ENCODE measurements at regions not wholly inside any gene's neighbourhood (a gene's known extent, or its start where the extent isn't known, plus 50 kb on each side); places are given as distances from the start of the nearest gene placed in this dataset.

DNA sequence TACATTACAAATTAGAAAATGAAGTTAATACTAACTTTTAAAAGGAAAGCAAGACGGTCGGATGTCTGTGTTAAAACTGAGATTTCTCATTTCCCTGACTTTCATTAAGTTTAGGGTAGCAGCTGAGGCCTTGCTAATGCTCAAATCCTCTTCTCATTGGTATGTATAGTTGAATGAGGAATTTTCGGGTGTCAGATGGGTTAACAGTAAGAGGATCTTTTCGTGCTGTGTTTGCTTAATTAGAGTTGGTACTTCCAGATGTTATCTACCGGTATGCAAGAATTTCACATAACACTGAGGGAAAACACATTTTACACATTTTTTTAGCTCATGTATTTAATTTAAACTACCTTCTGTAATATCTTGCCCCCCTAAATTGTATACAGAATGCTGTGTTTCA lies 168.2 kb upstream of the CTNND2 start:
- H2AK5ac ChIP-seq (ENCODE audit: low read length): no peak overlapping the region
- H3K9me3 ChIP-seq (ENCODE audit: insufficient read depth, low read depth, low read length): no peaks in the 10 kb centered on the region
- H3K27ac ChIP-seq (ENCODE audit: low read depth, low read length): no peak overlapping the region
- no peak overlapping the region for H3K4me2 ChIP-seq (ENCODE audit: low read length)
- H2BK12ac ChIP-seq (ENCODE audit: low read length): no peak overlapping the region
- no peak overlapping the region for H2BK5ac ChIP-seq (ENCODE audit: low read depth, low read length, poor library complexity)
- H2BK120ac ChIP-seq (ENCODE audit: insufficient read depth, low read length, poor library complexity): no peak overlapping the region
- H3K36me3 ChIP-seq (ENCODE audit: control insufficient read depth in 1 of 2, insufficient read depth in 2 of 2, low read length in 2 of 2): no peaks in the 10 kb centered on the region
- H3K9ac ChIP-seq (ENCODE audit: low read length): no peak overlapping the region
- no peak overlapping the region for H3K4ac ChIP-seq (ENCODE audit: low read depth, low read length)
- peak in 1 of 2 donors; percentile 25 for DNase-seq
- no peaks in the 10 kb centered on the region for H3K79me1 ChIP-seq (ENCODE audit: low read length)
- H3K27me3 ChIP-seq (ENCODE audit: insufficient read depth, low read length): no peaks in the 10 kb centered on the region
- H4K91ac ChIP-seq (ENCODE audit: low read depth, low read length): no peak overlapping the region
- no CpG with 5 or more reads among the region's 5 CpGs for WGBS (ENCODE audit: extremely low coverage, insufficient coverage, insufficient read length)
- H2AFZ ChIP-seq (ENCODE audit: insufficient read depth, low read length, poor library complexity): no peak overlapping the region
- no peak overlapping the region for H3K23ac ChIP-seq (ENCODE audit: low read length)
- no peak overlapping the region for H4K8ac ChIP-seq (ENCODE audit: low read depth, low read length)
- no peak overlapping the region for H4K12ac ChIP-seq (ENCODE audit: low read depth, low read length)
- no peaks in the 10 kb centered on the region for H3K4me1 ChIP-seq (ENCODE audit: control insufficient read depth in 1 of 2, insufficient read depth in 2 of 2, low read length in 2 of 2)
- no peak overlapping the region for H3K4me3 ChIP-seq (ENCODE audit: low read depth, low read length)
- no peak overlapping the region for H3K14ac ChIP-seq (ENCODE audit: low read length)
- no peaks in the 10 kb centered on the region for H3K79me2 ChIP-seq (ENCODE audit: control insufficient read depth, insufficient read depth, low read length, poor library complexity)
- H3K18ac ChIP-seq (ENCODE audit: low read length): no peak overlapping the region

DNA sequence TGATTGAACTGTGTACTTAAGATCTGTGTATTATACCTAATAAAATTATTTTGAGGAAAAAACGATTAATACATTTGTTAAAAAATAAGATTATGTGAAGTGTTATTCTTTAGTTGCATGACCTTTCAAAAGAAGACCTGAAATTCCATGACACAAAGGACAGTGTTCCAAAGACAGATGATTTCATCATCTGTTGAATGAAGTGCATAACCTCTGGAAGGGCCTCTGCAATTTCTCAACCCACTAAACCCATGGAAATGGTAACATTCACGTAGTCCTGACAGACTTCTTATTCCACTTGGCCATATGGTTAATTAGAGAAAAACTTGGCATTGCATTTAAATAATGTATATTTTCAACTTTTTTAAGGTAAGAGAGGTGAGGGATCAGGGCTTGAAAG lies 167.2 kb upstream of the CTNND2 start:
- H3K14ac ChIP-seq (ENCODE audit: low read length): no peak overlapping the region
- no peaks in the 10 kb centered on the region for H3K27me3 ChIP-seq (ENCODE audit: insufficient read depth, low read length)
- H4K12ac ChIP-seq (ENCODE audit: low read depth, low read length): no peak overlapping the region
- H3K4me1 ChIP-seq (ENCODE audit: control insufficient read depth in 1 of 2, insufficient read depth in 2 of 2, low read length in 2 of 2): no peaks in the 10 kb centered on the region
- H2AFZ ChIP-seq (ENCODE audit: insufficient read depth, low read length, poor library complexity): no peak overlapping the region
- DNase-seq: no peak
- H4K91ac ChIP-seq (ENCODE audit: low read depth, low read length): no peak overlapping the region
- no peak overlapping the region for H2BK12ac ChIP-seq (ENCODE audit: low read length)
- H3K4me3 ChIP-seq (ENCODE audit: low read depth, low read length): no peak overlapping the region
- no peaks in the 10 kb centered on the region for H3K36me3 ChIP-seq (ENCODE audit: control insufficient read depth in 1 of 2, insufficient read depth in 2 of 2, low read length in 2 of 2)
- no peak overlapping the region for H3K18ac ChIP-seq (ENCODE audit: low read length)
- H3K79me1 ChIP-seq (ENCODE audit: low read length): no peaks in the 10 kb centered on the region
- H2BK5ac ChIP-seq (ENCODE audit: low read depth, low read length, poor library complexity): no peak overlapping the region
- H2AK5ac ChIP-seq (ENCODE audit: low read length): no peak overlapping the region
- H3K23ac ChIP-seq (ENCODE audit: low read length): no peak overlapping the region
- no peak overlapping the region for H3K4ac ChIP-seq (ENCODE audit: low read depth, low read length)
- no peak overlapping the region for H2BK120ac ChIP-seq (ENCODE audit: insufficient read depth, low read length, poor library complexity)
- no peaks in the 10 kb centered on the region for H3K9me3 ChIP-seq (ENCODE audit: insufficient read depth, low read depth, low read length)
- no peak overlapping the region for H3K4me2 ChIP-seq (ENCODE audit: low read length)
- H4K8ac ChIP-seq (ENCODE audit: low read depth, low read length): no peak overlapping the region
- no peaks in the 10 kb centered on the region for H3K79me2 ChIP-seq (ENCODE audit: control insufficient read depth, insufficient read depth, low read length, poor library complexity)
- no CpG with 5 or more reads among the region's 2 CpGs for WGBS (ENCODE audit: extremely low coverage, insufficient coverage, insufficient read length)
- H3K27ac ChIP-seq (ENCODE audit: low read depth, low read length): no peak overlapping the region
- no peak overlapping the region for H3K9ac ChIP-seq (ENCODE audit: low read length)

DNA sequence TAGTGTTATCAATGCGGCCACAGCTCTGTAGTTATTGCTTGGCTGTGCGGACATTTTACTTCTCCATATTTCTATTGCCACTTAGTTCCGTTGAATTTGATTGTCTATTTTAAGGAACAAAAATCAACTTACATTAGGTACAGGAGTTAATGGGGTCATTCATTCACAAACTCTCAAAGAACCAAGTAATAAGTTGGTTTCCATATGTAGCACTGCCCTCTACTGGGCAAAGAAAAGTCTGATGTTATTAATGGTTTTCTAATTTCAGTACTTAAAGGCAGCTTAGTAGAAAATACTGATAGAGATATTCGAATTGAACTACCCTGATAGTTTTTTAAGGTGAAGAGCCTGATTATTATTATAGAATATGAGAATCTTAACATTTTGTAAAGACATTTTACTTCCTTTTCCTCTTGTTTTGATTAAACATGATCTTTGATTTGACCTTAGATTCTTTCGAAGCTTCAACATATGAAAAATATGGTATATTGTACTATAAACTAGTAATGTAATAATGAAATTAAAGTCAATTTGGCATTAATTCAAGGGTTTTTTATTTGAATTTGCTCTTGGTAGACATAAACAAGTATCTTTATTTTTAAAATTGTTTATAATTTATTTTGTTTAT lies 119.5 kb upstream of the CTNND2 start:
- Histone ChIP-seq H3K4me3 (ENCODE audit: low read depth, low read length) (no peak overlapping the region), H3K4me2 (ENCODE audit: low read length) (no peak overlapping the region), H3K4me1 (ENCODE audit: control insufficient read depth in 1 of 2, insufficient read depth in 2 of 2, low read length in 2 of 2) (no peaks in the 10 kb centered on the region), H3K79me2 (ENCODE audit: control insufficient read depth, insufficient read depth, low read length, poor library complexity) (no peaks in the 10 kb centered on the region), H4K12ac (ENCODE audit: low read depth, low read length) (no peak overlapping the region), H3K23ac (ENCODE audit: low read length) (no peak overlapping the region), H3K27ac (ENCODE audit: low read depth, low read length) (no peak overlapping the region), H4K91ac (ENCODE audit: low read depth, low read length) (no peak overlapping the region), H2BK12ac (ENCODE audit: low read length) (no peak overlapping the region), H2AFZ (ENCODE audit: insufficient read depth, low read length, poor library complexity) (no peak overlapping the region), H3K9ac (ENCODE audit: low read length) (no peak overlapping the region), H3K27me3 (ENCODE audit: insufficient read depth, low read length) (no peaks in the 10 kb centered on the region), H3K14ac (ENCODE audit: low read length) (no peak overlapping the region), H3K4ac (ENCODE audit: low read depth, low read length) (no peak overlapping the region), H2BK120ac (ENCODE audit: insufficient read depth, low read length, poor library complexity) (no peak overlapping the region), H2AK5ac (ENCODE audit: low read length) (no peak overlapping the region), H3K79me1 (ENCODE audit: low read length) (no peaks in the 10 kb centered on the region), H3K18ac (ENCODE audit: low read length) (no peak overlapping the region), H2BK5ac (ENCODE audit: low read depth, low read length, poor library complexity) (no peak overlapping the region), H4K8ac (ENCODE audit: low read depth, low read length) (no peak overlapping the region), H3K36me3 (ENCODE audit: control insufficient read depth in 1 of 2, insufficient read depth in 2 of 2, low read length in 2 of 2) (no peaks in the 10 kb centered on the region), H3K9me3 (ENCODE audit: insufficient read depth, low read depth, low read length) (peaks cover 3% of the 10 kb centered on the region)
- DNase-seq: peak; percentile 25 to 87
- WGBS (ENCODE audit: extremely low coverage, insufficient coverage, insufficient read length): no CpG with 5 or more reads among the region's 5 CpGs

GRCh38 chr5:12022444-12022843 lies 118.2 kb upstream of the CTNND2 start:
- Histone ChIP-seq H3K14ac (ENCODE audit: low read length) (no peak overlapping the region), H2AK5ac (ENCODE audit: low read length) (no peak overlapping the region), H3K36me3 (ENCODE audit: control insufficient read depth in 1 of 2, insufficient read depth in 2 of 2, low read length in 2 of 2) (no peaks in the 10 kb centered on the region), H3K9me3 (ENCODE audit: insufficient read depth, low read depth, low read length) (peaks cover under 1% of the 10 kb centered on the region), H2AFZ (ENCODE audit: insufficient read depth, low read length, poor library complexity) (no peak overlapping the region), H4K8ac (ENCODE audit: low read depth, low read length) (no peak overlapping the region), H2BK12ac (ENCODE audit: low read length) (no peak overlapping the region), H3K79me2 (ENCODE audit: control insufficient read depth, insufficient read depth, low read length, poor library complexity) (no peaks in the 10 kb centered on the region), H3K18ac (ENCODE audit: low read length) (no peak overlapping the region), H3K4me1 (ENCODE audit: control insufficient read depth in 1 of 2, insufficient read depth in 2 of 2, low read length in 2 of 2) (no peaks in the 10 kb centered on the region), H2BK5ac (ENCODE audit: low read depth, low read length, poor library complexity) (no peak overlapping the region), H4K12ac (ENCODE audit: low read depth, low read length) (no peak overlapping the region), H3K4ac (ENCODE audit: low read depth, low read length) (no peak overlapping the region), H3K4me2 (ENCODE audit: low read length) (no peak overlapping the region), H3K9ac (ENCODE audit: low read length) (no peak overlapping the region), H3K4me3 (ENCODE audit: low read depth, low read length) (no peak overlapping the region), H3K23ac (ENCODE audit: low read length) (no peak overlapping the region), H4K91ac (ENCODE audit: low read depth, low read length) (no peak overlapping the region), H2BK120ac (ENCODE audit: insufficient read depth, low read length, poor library complexity) (no peak overlapping the region), H3K79me1 (ENCODE audit: low read length) (no peaks in the 10 kb centered on the region), H3K27me3 (ENCODE audit: insufficient read depth, low read length) (no peaks in the 10 kb centered on the region), H3K27ac (ENCODE audit: low read depth, low read length) (no peak overlapping the region)
- DNase-seq: peak in 1 of 2 donors; percentile 68
- no CpG with 5 or more reads among the region's 3 CpGs for WGBS (ENCODE audit: extremely low coverage, insufficient coverage, insufficient read length)

All from trophoblast cell (in vitro differentiated cells and primary cell).